ENCODE measurements at regions not wholly inside any gene's neighbourhood (a gene's known extent, or its start where the extent isn't known, plus 50 kb on each side); places are given as distances from the start of the nearest gene placed in this dataset.

DNA sequence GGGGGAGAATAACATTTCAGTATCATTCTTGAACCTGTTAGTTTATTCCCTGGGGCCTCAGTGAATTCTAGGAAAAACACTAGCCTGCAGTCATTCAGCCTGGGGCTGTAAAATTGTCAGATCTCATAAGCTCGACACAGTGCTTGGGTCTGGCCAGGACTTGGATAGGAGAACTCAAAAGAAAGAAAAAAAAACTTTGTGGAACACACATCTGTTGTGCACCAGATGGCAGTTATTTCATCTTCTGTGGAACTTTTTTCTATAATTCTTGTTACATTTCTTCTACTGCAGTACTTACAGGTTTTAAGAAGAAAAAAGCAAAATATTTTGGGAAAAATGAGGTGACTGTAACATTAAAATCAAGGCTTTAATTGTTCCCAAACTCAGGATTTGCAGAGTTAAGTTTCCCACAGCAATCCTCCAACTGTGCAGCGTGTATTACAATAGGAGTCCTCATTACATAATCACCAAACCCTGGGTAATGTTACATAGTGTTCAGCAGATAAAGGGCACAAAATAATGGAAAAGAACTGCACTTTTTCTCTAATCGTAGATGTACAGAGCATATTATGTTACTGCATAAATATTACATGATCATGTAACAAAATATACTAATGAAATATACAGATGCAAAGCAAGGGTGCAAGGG is 531.1 kb upstream of the CITED2 start:
- Histone ChIP-seq H3K27ac (no peak overlapping the region), H3K4me3 (no peak overlapping the region), H3K36me3 (no peaks in the 10 kb centered on the region), H3K4me1 (no peaks in the 10 kb centered on the region), H3K27me3 (no peaks in the 10 kb centered on the region), H3K9me3 (no peaks in the 10 kb centered on the region)
- TF ChIP-seq, protein P1, sequence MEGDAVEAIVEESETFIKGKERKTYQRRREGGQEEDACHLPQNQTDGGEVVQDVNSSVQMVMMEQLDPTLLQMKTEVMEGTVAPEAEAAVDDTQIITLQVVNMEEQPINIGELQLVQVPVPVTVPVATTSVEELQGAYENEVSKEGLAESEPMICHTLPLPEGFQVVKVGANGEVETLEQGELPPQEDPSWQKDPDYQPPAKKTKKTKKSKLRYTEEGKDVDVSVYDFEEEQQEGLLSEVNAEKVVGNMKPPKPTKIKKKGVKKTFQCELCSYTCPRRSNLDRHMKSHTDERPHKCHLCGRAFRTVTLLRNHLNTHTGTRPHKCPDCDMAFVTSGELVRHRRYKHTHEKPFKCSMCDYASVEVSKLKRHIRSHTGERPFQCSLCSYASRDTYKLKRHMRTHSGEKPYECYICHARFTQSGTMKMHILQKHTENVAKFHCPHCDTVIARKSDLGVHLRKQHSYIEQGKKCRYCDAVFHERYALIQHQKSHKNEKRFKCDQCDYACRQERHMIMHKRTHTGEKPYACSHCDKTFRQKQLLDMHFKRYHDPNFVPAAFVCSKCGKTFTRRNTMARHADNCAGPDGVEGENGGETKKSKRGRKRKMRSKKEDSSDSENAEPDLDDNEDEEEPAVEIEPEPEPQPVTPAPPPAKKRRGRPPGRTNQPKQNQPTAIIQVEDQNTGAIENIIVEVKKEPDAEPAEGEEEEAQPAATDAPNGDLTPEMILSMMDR (IDR thresholded peaks at IDR 0.05): no peak
- DNase-seq (ENCODE audit: low spot score): no peak

DNA sequence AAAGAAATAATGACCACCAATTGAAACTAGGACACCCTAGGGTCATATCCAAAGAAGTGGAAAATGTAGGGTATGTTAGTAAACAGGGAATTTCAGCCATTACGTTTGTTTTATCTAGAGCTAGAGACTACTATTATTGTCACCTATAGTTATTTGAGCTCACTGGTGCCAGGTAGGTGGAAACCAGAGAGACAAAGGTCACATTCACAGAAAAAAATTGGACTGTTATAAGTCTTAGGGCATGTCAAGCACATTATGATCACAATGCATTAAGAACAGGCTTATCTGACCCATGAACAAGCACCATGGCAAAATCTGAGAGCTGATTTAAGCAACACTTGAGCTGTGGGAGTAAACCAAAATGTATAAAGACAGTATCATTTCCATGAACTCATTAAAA is 530.1 kb upstream of the CITED2 start:
- TF ChIP-seq, protein P1 (IDR thresholded peaks at IDR 0.05): no peak
- no peaks in the 10 kb centered on the region for H3K4me1 ChIP-seq
- no peaks in the 10 kb centered on the region for H3K36me3 ChIP-seq
- DNase-seq (ENCODE audit: low spot score): no peak
- no peak overlapping the region for H3K27ac ChIP-seq
- H3K4me3 ChIP-seq: no peak overlapping the region
- H3K27me3 ChIP-seq: no peaks in the 10 kb centered on the region
- no peaks in the 10 kb centered on the region for H3K9me3 ChIP-seq

DNA sequence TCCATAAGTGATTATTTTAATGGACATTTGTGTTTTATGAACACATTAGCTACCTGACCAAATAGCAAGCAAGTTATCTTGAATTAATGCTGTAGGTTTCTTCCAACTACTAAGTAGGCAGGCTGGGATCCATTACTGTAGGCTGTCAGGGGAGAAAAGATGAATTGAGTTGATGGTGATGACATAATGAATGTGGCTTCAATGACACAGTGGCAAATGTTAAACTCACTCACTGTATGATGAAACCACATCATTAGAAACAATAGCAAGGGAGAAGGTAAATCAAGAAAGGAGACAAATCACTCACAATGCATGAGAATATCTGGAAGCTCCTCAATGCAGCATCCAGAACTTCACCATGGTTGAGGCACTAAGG is 529.7 kb upstream of the CITED2 start:
- Histone ChIP-seq H3K27me3 (no peaks in the 10 kb centered on the region), H3K4me1 (no peaks in the 10 kb centered on the region), H3K27ac (no peak overlapping the region), H3K36me3 (no peaks in the 10 kb centered on the region), H3K4me3 (no peak overlapping the region), H3K9me3 (no peaks in the 10 kb centered on the region)
- DNase-seq (ENCODE audit: low spot score): no peak
- TF ChIP-seq, protein P1 (IDR thresholded peaks at IDR 0.05): no peak

DNA sequence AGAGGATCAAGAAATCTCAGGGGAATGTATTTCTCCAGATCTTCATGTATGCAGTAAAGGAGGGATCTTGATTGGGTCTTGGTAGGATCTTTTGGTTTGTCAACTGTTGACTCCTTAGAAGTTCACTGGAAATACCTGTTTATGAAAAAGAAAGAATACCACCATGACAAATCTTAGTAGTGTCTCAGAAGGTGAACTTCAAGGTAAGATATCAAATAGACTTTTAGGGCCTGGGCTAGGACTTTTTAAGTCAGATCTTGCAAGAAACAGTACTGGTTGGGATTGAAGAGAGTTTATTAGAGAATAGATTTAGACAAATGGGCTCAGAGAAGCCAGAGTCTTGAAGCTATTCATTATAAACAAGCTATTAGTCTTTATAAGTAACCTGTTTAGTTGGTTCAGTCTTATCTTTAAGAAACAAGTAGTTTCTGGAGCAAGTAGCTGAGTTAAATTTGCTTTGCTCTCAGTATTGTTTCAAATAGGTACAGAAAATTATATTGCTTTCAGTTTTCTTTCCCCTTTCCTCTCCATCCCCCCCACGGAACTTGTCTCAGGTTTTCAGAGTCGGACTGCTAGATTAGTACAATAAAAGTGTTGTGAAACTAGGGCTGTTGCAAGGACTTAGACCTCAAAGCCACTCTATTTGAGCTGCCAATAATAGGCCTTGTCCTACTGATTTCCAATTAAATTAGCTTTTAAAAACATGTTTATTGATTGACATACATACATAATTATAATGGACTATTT is 529.1 kb upstream of the CITED2 start:
- Histone ChIP-seq H3K4me1 (no peaks in the 10 kb centered on the region), H3K4me3 (no peak overlapping the region), H3K27me3 (no peaks in the 10 kb centered on the region), H3K27ac (no peak overlapping the region), H3K9me3 (no peaks in the 10 kb centered on the region), H3K36me3 (no peaks in the 10 kb centered on the region)
- no peak for DNase-seq (ENCODE audit: low spot score)
- TF ChIP-seq, protein P1 (IDR thresholded peaks at IDR 0.05): no peak

DNA sequence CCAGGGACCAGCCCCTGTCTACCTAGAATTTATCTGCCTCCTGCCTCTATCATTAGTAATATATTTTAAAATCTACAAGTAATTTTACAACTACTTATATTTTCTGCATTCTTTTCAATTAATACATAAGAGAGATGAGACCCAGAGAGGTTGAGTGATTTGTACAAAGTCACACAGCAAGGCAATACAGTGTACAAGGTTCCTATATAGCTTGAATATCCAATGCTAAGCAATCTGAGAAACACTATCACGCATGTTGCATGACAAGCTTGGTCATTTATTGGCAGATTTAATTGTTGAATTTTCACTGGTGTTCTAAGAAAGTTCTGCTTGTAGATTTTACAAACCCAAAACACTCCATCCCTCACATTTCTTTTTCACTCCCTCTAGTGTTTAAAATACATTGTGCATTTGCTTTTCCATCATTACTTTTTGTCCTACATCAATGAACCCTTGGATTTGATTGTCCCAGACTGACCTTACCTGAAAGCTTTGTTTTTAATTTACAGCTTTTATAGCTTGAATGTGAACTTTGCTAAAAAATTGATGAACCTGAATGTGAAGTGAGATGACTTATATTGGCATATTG is 520.9 kb upstream of the CITED2 start:
- Histone ChIP-seq H3K27me3 (no peaks in the 10 kb centered on the region), H3K27ac (no peak overlapping the region), H3K4me1 (no peaks in the 10 kb centered on the region), H3K36me3 (no peaks in the 10 kb centered on the region), H3K4me3 (no peak overlapping the region), H3K9me3 (no peaks in the 10 kb centered on the region)
- TF ChIP-seq, protein P1 (IDR thresholded peaks at IDR 0.05): peak in 1 of 2 donors; percentile 43
- DNase-seq (ENCODE audit: low spot score): no peak

Measured in right atrium auricular region (tissue), 2 donors.